GM18909 (cell line): ENCODE measurements at regions not wholly inside any gene's neighbourhood (a gene's known extent, or its start where the extent isn't known, plus 50 kb on each side); places are given as distances from the start of the nearest gene placed in this dataset.
"Not testable (repeated sequence)": the region's sequence is repeated elsewhere in the genome, so short reads cannot be mapped to it uniquely, and the experiment has no call there.

Source experiments
- ATAC-seq: cut with Tn5 transposase; IDR thresholded peaks from one replicate; pipeline ENCODE4 v1.9.1; 2021; ENCODE audit warnings: mild to moderate bottlenecking; ENCODE audit not compliant: unreplicated experiment, poor library complexity

DNA sequence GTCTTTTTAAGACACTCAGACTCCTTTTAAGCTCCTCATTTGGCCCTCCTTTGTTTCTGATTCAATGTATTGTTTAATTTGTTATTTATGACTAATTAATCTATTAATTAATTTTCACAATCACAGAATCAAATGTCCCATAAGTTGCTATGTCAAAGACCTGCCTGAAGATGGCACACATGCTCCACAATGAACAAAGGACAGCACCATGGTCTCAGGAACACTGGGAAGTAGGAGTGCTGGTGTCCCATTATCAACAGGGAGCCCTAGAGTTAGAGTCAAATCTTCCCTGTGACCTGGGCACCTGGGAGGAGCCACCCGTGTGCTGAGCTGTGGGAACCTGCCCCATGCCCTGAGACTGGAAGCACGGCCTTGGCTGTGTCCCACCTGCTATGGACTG, 1164.3 kb downstream of the RPIA start:
- not testable (repeated sequence) for ATAC-seq

GRCh38 chr2:89856305-89856704, 1164.8 kb downstream of the RPIA start:
- ATAC-seq: not testable (repeated sequence)

DNA sequence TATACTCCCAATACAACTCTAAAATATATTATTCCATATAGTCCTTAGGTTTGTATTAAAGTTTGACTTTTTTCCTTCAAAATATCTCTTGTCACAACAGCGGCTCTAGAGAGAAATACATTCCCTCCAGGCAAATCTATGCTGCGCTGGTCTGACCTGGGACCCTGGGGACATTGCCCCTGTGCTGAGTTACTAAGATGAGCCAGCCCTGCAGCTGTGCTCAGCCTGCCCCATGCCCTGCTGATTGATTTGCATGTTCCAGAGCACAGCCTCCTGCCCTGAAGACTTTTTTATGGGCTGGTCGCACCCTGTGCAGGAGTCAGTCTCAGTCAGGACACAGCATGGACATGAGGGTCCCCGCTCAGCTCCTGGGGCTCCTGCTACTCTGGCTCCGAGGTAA, 1170.7 kb downstream of the RPIA start:
- not testable (repeated sequence) for ATAC-seq

GRCh38 chr2:89863209-89863608, 1171.7 kb downstream of the RPIA start:
- ATAC-seq: not testable (repeated sequence)

GRCh38 chr2:89874810-89875595, 1183.5 kb downstream of the RPIA start:
- ATAC-seq: not testable (repeated sequence)

- ATAC-seq: not testable (repeated sequence)
Observed at GRCh38 chr2:89876445-89876844, 1185.0 kb downstream of the RPIA start.

- not testable (repeated sequence) for ATAC-seq
Observed at GRCh38 chr2:89876878-89877277, 1185.4 kb downstream of the RPIA start.

DNA sequence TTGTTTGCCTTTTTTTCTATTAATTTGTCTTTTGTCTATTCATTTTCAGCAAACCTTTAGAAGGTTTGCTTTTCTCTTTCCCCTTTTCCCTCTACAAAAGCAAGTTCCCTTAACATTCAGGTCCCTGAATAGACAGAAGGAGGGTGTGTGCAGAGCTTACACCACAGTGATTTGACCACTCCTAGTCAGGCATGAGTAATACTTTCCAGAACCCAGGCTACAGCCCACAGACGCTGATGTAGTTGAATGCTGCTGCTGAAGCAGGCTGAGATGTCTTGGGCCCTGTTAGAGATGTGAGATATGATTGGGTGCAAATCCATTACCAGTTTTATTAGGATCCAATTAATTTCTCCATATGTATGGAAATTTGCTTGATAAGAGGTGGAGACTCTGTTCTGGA, 1191.4 kb downstream of the RPIA start:
- ATAC-seq: peak; percentile 88

GRCh38 chr2:89883624-89884023, 1192.2 kb downstream of the RPIA start:
- not testable (repeated sequence) for ATAC-seq

GRCh38 chr2:89885071-89885470, 1193.6 kb downstream of the RPIA start:
- not testable (repeated sequence) for ATAC-seq

- not testable (repeated sequence) for ATAC-seq
Observed at GRCh38 chr2:89888693-89889092, 1197.2 kb downstream of the RPIA start.

DNA sequence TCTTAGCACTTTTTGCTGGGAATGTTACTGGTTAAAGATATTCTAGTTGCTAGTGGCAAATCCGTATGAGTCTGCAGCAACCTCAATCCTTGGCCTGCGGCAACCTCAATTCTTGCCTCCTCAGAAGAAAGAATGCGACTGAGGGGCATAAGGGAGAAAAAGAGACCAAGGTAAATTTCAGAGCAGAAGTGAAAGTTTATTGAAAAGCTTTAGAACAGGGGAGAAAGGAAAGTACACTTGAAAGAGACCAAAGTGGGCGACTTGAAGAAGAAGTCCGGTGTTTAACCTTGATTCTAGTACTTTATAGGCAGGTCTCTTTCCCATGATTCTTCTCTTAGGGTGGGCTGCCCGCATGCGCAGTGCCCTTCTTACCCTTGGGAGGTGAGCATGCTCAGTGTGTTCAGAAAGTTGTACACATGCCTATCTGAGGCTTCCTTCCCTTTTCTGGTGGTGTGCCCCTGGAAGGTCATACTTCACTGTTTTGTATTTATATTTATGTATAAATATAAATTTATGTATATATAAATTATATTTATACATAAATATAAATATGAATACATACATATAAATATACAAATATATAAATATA, 1198.8 kb downstream of the RPIA start:
- ATAC-seq: not testable (repeated sequence)

GRCh38 chr2:89894988-89895387, 1203.5 kb downstream of the RPIA start:
- not testable (repeated sequence) for ATAC-seq

DNA sequence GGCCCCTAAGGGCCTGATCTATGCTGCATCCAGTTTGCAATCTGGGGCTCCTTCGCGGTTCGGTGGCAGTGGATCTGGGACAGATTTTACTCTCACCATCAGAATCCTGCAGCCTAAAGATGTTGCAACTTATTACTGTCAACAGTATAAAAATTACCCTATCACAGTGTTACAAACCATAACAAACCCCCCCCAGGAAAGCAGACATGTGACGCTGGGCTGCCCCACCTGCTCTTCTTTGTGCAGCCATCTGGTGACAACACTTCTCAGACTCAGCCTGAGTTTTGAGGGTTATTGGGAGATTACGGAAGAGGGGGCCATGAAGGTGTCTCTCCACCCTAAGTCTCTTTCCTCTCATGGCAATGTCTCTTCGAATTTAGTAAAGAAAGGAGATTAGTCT, 1204.2 kb downstream of the RPIA start:
- not testable (repeated sequence) for ATAC-seq

GRCh38 chr2:89927018-89927417, 1235.5 kb downstream of the RPIA start:
- ATAC-seq: not testable (repeated sequence)

DNA sequence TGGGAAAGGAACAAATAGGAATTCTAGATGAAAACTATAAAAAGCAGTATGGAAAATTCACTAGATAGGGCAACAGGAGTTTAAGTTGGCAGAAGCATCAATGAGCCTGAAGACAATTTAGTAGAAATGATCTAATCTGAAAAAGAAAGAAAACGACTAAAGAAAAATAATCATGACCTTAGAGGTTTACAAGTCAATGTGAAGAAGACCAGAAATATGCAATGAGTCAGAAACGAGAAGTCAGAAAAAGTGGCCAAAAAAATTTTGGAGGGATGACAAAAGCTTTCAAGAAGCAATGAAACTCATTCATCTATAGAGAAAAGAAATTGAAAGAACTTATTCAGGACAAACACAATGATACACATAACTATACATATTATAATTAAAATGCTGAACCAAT, 1244.0 kb downstream of the RPIA start:
- not testable (repeated sequence) for ATAC-seq

- not testable (repeated sequence) for ATAC-seq
Observed at GRCh38 chr2:89936011-89936410, 1244.5 kb downstream of the RPIA start.

GRCh38 chr2:89936559-89936958, 1245.1 kb downstream of the RPIA start:
- ATAC-seq: not testable (repeated sequence)

DNA sequence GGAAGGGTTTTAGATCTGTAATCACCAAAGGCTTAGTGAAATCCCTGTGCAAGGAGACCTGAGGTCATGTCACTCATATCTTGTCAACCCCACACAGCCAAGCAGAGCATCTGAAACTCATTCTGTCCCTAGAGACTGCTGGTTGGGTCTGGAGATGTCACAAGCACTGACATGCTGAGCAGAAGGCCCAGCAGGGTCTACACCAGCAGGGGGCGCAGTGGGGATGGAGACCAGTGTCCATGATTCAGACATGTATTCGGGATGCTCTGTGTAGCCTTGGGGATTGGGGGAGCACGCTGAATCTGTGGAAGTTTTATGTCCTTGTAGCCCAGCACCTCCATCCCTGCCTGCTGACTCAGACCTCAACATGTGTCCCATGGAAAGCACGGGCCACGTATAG, 1247.3 kb downstream of the RPIA start:
- peak; percentile 95 for ATAC-seq

DNA sequence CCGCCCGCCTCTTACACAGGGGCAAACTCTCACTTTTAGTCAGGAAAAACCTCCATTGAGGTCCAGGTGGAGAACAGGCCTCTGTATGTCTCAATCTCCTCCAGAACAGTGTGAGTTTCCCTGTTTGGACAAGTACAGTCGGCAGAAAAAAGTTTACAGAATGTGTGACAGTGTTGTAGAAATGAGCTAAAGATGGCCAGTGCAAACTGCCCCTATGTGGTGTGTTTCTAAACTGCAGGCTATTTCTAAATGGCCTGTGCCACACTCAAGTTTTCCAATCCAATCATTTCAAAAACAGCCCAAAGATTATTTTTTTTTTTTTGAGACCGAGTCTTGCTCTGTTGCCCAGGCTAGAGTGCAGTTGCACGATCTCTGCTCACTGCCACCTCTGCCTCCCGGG, 1252.8 kb downstream of the RPIA start:
- not testable (repeated sequence) for ATAC-seq

DNA sequence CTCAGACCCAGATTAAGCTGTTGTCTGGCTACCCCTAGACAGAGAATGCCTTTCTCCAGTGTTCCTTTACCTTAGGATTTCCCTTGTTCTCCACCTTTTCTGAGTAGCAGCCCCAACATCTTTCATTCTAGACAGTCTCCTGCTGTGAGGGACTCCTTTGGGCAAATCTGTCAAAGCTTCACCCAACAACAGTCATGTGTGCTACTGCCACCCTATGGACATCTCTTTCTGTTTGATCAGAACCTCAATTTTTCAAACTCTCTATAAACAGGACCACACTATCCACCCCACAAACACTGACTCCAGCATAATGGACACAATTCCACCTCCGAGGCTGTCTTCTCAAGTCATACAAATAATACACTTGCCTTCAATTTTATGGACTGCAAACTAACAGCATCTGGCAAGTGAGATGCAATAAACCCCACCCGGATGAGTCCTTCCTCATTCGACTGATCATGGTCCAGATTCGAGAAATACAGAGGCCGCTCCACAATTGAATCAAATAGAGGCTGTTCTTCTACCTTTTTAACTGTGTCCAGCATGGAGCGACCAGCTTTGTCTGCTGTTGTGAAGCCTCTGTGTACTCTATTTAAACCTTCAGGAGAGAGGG, 1253.6 kb downstream of the RPIA start:
- ATAC-seq: not testable (repeated sequence)
